Adipocyte (in vitro differentiated cells): ENCODE measurements at regions not wholly inside any gene's neighbourhood (a gene's known extent, or its start where the extent isn't known, plus 50 kb on each side); places are given as distances from the start of the nearest gene placed in this dataset.
"Not testable (repeated sequence)": the region's sequence is repeated elsewhere in the genome, so short reads cannot be mapped to it uniquely, and the experiment has no call there.

Experiments
- DNase-seq: peaks from one replicate; pipeline ENCODE4 v3.0.0-alpha.2; 2015; ENCODE audit warnings: low read depth
- H3K27me3 ChIP-seq: replicated peaks from 2 replicates; pipeline ENCODE4 v1.7.0; 2013; ENCODE audit warnings: mild to moderate bottlenecking, low read length, moderate library complexity; ENCODE audit not compliant: control insufficient read depth, insufficient read depth
- H3K36me3 ChIP-seq: 2 replicates; pipeline ENCODE4 v1.7.0; 2013; ENCODE audit warnings: low read length, mild to moderate bottlenecking, moderate library complexity; ENCODE audit not compliant: control insufficient read depth, insufficient read depth, severe bottlenecking
- H3K4me1 ChIP-seq: 2 replicates; pipeline ENCODE4 v1.7.0; 2013; ENCODE audit warnings: mild to moderate bottlenecking, low read length, moderate library complexity; ENCODE audit not compliant: control insufficient read depth, insufficient read depth
- H3K4me3 ChIP-seq: 2 replicates; pipeline ENCODE4 v1.7.0; 2013; ENCODE audit warnings: mild to moderate bottlenecking, low read length, moderate library complexity
- H3K9ac ChIP-seq: 2 replicates; pipeline ENCODE4 v1.7.0; 2013; ENCODE audit warnings: mild to moderate bottlenecking, low read length, moderate library complexity
- H3K9me3 ChIP-seq: 2 replicates; pipeline ENCODE4 v1.7.0; 2013; ENCODE audit warnings: mild to moderate bottlenecking, low read length, moderate library complexity; ENCODE audit not compliant: control insufficient read depth

GRCh38 chr18:51506811-51507210, 309.3 kb upstream of the MEX3C start:
- Histone ChIP-seq H3K4me3 (no peak overlapping the region), H3K9ac (no peak overlapping the region)

GRCh38 chr18:51508410-51508809, 310.9 kb upstream of the MEX3C start:
- not testable (repeated sequence) for H3K9ac ChIP-seq, H3K4me3 ChIP-seq, H3K9me3 ChIP-seq, H3K4me1 ChIP-seq, DNase-seq, H3K27me3 ChIP-seq, H3K36me3 ChIP-seq

More at GRCh38 chr18:51506811-51507210, 309.3 kb upstream of the MEX3C start:
- H3K4me1 ChIP-seq = no peaks in the 10 kb centered on the region
- no peak for DNase-seq
- H3K36me3 ChIP-seq = no peaks in the 10 kb centered on the region
- H3K9me3 ChIP-seq = peaks cover 5% of the 10 kb centered on the region
- H3K27me3 ChIP-seq = no peaks in the 10 kb centered on the region

- Histone ChIP-seq H3K4me1 (no peaks in the 10 kb centered on the region), H3K4me3 (no peak overlapping the region), H3K27me3 (no peaks in the 10 kb centered on the region), H3K36me3 (no peaks in the 10 kb centered on the region), H3K9me3 (peaks cover 5% of the 10 kb centered on the region), H3K9ac (no peak overlapping the region)
- DNase-seq = no peak
Observed at GRCh38 chr18:51510020-51510419, 312.5 kb upstream of the MEX3C start.

- no peak overlapping the region for H3K9ac ChIP-seq
- no peaks in the 10 kb centered on the region for H3K27me3 ChIP-seq
- no peaks in the 10 kb centered on the region for H3K36me3 ChIP-seq
- no peaks in the 10 kb centered on the region for H3K4me1 ChIP-seq
- no peak overlapping the region for H3K4me3 ChIP-seq
- no peak for DNase-seq
- no peaks in the 10 kb centered on the region for H3K9me3 ChIP-seq
Observed at GRCh38 chr18:51513517-51513916, 316.0 kb upstream of the MEX3C start.

GRCh38 chr18:51514128-51514527, 316.6 kb upstream of the MEX3C start:
- H3K9ac ChIP-seq = no peak overlapping the region
- no peaks in the 10 kb centered on the region for H3K36me3 ChIP-seq
- no peak overlapping the region for H3K4me3 ChIP-seq
- DNase-seq = no peak
- no peaks in the 10 kb centered on the region for H3K9me3 ChIP-seq
- no peaks in the 10 kb centered on the region for H3K4me1 ChIP-seq
- H3K27me3 ChIP-seq = no peaks in the 10 kb centered on the region

GRCh38 chr18:51516478-51517038, 319.1 kb upstream of the MEX3C start:
- no peak overlapping the region for H3K9ac ChIP-seq
- no peak for DNase-seq
- H3K4me1 ChIP-seq = no peaks in the 10 kb centered on the region
- H3K36me3 ChIP-seq = no peaks in the 10 kb centered on the region
- H3K9me3 ChIP-seq = no peaks in the 10 kb centered on the region
- no peak overlapping the region for H3K4me3 ChIP-seq
- H3K27me3 ChIP-seq = no peaks in the 10 kb centered on the region

GRCh38 chr18:51519571-51519970, 322.1 kb upstream of the MEX3C start:
- Histone ChIP-seq H3K4me3 (no peak overlapping the region), H3K27me3 (no peaks in the 10 kb centered on the region), H3K9ac (no peak overlapping the region), H3K36me3 (no peaks in the 10 kb centered on the region), H3K4me1 (no peaks in the 10 kb centered on the region), H3K9me3 (no peaks in the 10 kb centered on the region)
- DNase-seq = no peak

- H3K36me3 ChIP-seq = no peaks in the 10 kb centered on the region
- DNase-seq = no peak
- no peak overlapping the region for H3K4me3 ChIP-seq
Observed at GRCh38 chr18:51520676-51521180, 323.2 kb upstream of the MEX3C start.

GRCh38 chr18:51522338-51522737, 324.9 kb upstream of the MEX3C start:
- Histone ChIP-seq H3K4me3 (no peak overlapping the region), H3K4me1 (no peaks in the 10 kb centered on the region), H3K36me3 (no peaks in the 10 kb centered on the region), H3K27me3 (no peaks in the 10 kb centered on the region), H3K9me3 (no peaks in the 10 kb centered on the region), H3K9ac (no peak overlapping the region)
- no peak for DNase-seq

More at GRCh38 chr18:51520676-51521180, 323.2 kb upstream of the MEX3C start:
- H3K4me1 ChIP-seq = no peaks in the 10 kb centered on the region
- H3K9me3 ChIP-seq = no peaks in the 10 kb centered on the region
- H3K27me3 ChIP-seq = no peaks in the 10 kb centered on the region
- no peak overlapping the region for H3K9ac ChIP-seq

GRCh38 chr18:51522821-51523220, 325.3 kb upstream of the MEX3C start:
- no peak for DNase-seq
- Histone ChIP-seq H3K36me3 (no peaks in the 10 kb centered on the region), H3K4me3 (no peak overlapping the region), H3K4me1 (no peaks in the 10 kb centered on the region), H3K27me3 (no peaks in the 10 kb centered on the region), H3K9me3 (no peaks in the 10 kb centered on the region), H3K9ac (no peak overlapping the region)

GRCh38 chr18:51523671-51524070, 326.2 kb upstream of the MEX3C start:
- H3K36me3 ChIP-seq = no peaks in the 10 kb centered on the region
- H3K9ac ChIP-seq = no peak overlapping the region
- DNase-seq = no peak
- H3K4me1 ChIP-seq = no peaks in the 10 kb centered on the region
- no peak overlapping the region for H3K4me3 ChIP-seq
- no peaks in the 10 kb centered on the region for H3K9me3 ChIP-seq
- no peaks in the 10 kb centered on the region for H3K27me3 ChIP-seq
